GM04504 (cell line): ENCODE measurements at regions not wholly inside any gene's neighbourhood (a gene's known extent, or its start where the extent isn't known, plus 50 kb on each side); places are given as distances from the start of the nearest gene placed in this dataset.
"Not testable (repeated sequence)": the region's sequence is repeated elsewhere in the genome, so short reads cannot be mapped to it uniquely, and the experiment has no call there.

ENCODE experiments used
- DNase-seq: peaks from one replicate; pipeline ENCODE4 v3.0.0-alpha.2; 2012; ENCODE audit warnings: low read depth

GRCh38 chr11:33463059-33463458 lies 205.9 kb downstream of the HIPK3 start:
- DNase-seq, result no peak

- DNase-seq, result no peak
Observed at GRCh38 chr11:33461369-33462125, 204.4 kb downstream of the HIPK3 start.

GRCh38 chr11:33457948-33458347 lies 200.8 kb downstream of the HIPK3 start:
- no peak for DNase-seq

GRCh38 chr11:33455867-33456463 lies 198.8 kb downstream of the HIPK3 start:
- DNase-seq, result no peak

- no peak for DNase-seq
Observed at GRCh38 chr11:33454264-33454663, 197.1 kb downstream of the HIPK3 start.

- peak; percentile 76 for DNase-seq
Observed at GRCh38 chr11:33452836-33453624, 195.8 kb downstream of the HIPK3 start.

GRCh38 chr11:33451364-33451763 lies 194.2 kb downstream of the HIPK3 start:
- DNase-seq, result no peak

- DNase-seq, result no peak
Observed at GRCh38 chr11:33449798-33450197, 192.6 kb downstream of the HIPK3 start.

GRCh38 chr11:33448461-33449130 lies 191.4 kb downstream of the HIPK3 start:
- DNase-seq, result no peak

GRCh38 chr11:33445761-33446161 lies 188.6 kb downstream of the HIPK3 start:
- peak; percentile 23 for DNase-seq

- DNase-seq, result no peak
Observed at GRCh38 chr11:33444835-33445594, 187.8 kb downstream of the HIPK3 start.

- no peak for DNase-seq
Observed at GRCh38 chr11:33443684-33444083, 186.5 kb downstream of the HIPK3 start.

GRCh38 chr11:33438301-33438700 lies 181.1 kb downstream of the HIPK3 start:
- DNase-seq, result no peak

- DNase-seq, result no peak
Observed at GRCh38 chr11:33437529-33437928, 180.3 kb downstream of the HIPK3 start.

GRCh38 chr11:33435216-33435615 lies 178.0 kb downstream of the HIPK3 start:
- DNase-seq, result no peak

- no peak for DNase-seq
Observed at GRCh38 chr11:33434294-33434693, 177.1 kb downstream of the HIPK3 start.

- DNase-seq, result not testable (repeated sequence)
Observed at GRCh38 chr11:33428435-33428834, 171.3 kb downstream of the HIPK3 start.

- DNase-seq, result no peak
Observed at GRCh38 chr11:33420959-33421566, 163.9 kb downstream of the HIPK3 start.

- peak; percentile 19 for DNase-seq
Observed at GRCh38 chr11:33419924-33420323, 162.7 kb downstream of the HIPK3 start.

- DNase-seq, result no peak
Observed at GRCh38 chr11:33417121-33417520, 159.9 kb downstream of the HIPK3 start.

GRCh38 chr11:33413301-33413700 lies 156.1 kb downstream of the HIPK3 start:
- no peak for DNase-seq
